Nephron (organoid): ENCODE measurements at regions not wholly inside any gene's neighbourhood (a gene's known extent, or its start where the extent isn't known, plus 50 kb on each side); places are given as distances from the start of the nearest gene placed in this dataset.

ENCODE experiments used
- H3K27ac Mint-ChIP-seq, 3 experiments: 2 replicates each; pipeline ENCODE4 v1.8.0; 2020; ENCODE audit warnings: mixed read lengths in 3 of 3, mild to moderate bottlenecking in 2 of 3, moderate library complexity in 1 of 3
- H3K27me3 Mint-ChIP-seq: 2 replicates; pipeline ENCODE4 v1.8.0; 2021; ENCODE audit warnings: low read depth, mild to moderate bottlenecking, moderate library complexity, mixed read lengths
- H3K36me3 Mint-ChIP-seq: 2 replicates; pipeline ENCODE4 v1.8.0; 2020; ENCODE audit warnings: low read depth, mixed read lengths
- H3K4me1 Mint-ChIP-seq: 2 replicates; pipeline ENCODE4 v1.8.0; 2020; ENCODE audit warnings: mixed read lengths
- H3K4me3 Mint-ChIP-seq, 3 experiments: 2 replicates each; pipeline ENCODE4 v1.8.0; 2020; ENCODE audit warnings: mild to moderate bottlenecking in 3 of 3, mixed read lengths in 3 of 3, moderate library complexity in 2 of 3
- H3K9me3 Mint-ChIP-seq: 2 replicates; pipeline ENCODE4 v1.8.0; 2020; ENCODE audit warnings: mixed read lengths
- TF ChIP-seq, protein P1 (sequence below), 3 experiments: fragments of 200-600 bp; sonication (generic); IDR thresholded peaks; one replicate each; pipeline ENCODE4 v1.5.0; 2021; ENCODE audit warnings: antibody characterized with exemption in 3 of 3; ENCODE audit not compliant: unreplicated experiment in 3 of 3

DNA sequence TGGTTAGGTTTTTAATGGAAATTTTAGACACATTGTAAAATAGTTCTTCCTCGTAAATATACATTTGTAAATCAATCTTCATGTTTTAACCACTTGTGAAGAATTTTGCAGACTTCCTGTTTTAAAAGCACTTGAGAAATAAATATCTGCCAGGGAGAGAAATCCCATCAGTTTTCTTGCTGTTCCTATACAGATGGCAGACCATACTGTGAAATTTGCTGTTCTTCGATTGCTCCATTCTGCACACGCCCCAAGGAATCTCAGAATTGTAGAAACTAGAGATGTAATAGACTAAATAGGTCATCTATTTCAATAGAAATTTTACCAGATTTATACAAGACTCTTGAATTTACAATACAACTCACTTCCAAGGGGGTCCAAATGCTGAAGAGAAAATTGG is 75.8 kb upstream of the PIK3C3 start:
- TF ChIP-seq, protein P1, sequence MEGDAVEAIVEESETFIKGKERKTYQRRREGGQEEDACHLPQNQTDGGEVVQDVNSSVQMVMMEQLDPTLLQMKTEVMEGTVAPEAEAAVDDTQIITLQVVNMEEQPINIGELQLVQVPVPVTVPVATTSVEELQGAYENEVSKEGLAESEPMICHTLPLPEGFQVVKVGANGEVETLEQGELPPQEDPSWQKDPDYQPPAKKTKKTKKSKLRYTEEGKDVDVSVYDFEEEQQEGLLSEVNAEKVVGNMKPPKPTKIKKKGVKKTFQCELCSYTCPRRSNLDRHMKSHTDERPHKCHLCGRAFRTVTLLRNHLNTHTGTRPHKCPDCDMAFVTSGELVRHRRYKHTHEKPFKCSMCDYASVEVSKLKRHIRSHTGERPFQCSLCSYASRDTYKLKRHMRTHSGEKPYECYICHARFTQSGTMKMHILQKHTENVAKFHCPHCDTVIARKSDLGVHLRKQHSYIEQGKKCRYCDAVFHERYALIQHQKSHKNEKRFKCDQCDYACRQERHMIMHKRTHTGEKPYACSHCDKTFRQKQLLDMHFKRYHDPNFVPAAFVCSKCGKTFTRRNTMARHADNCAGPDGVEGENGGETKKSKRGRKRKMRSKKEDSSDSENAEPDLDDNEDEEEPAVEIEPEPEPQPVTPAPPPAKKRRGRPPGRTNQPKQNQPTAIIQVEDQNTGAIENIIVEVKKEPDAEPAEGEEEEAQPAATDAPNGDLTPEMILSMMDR (IDR thresholded peaks at IDR 0.05; ENCODE audit: unreplicated experiment in 3 of 3): no peak
- H3K9me3 Mint-ChIP-seq: no peaks in the 10 kb centered on the region
- no peaks in the 10 kb centered on the region for H3K27me3 Mint-ChIP-seq
- H3K36me3 Mint-ChIP-seq: no peaks in the 10 kb centered on the region
- no peak overlapping the region for H3K27ac Mint-ChIP-seq
- H3K4me3 Mint-ChIP-seq: no peak overlapping the region
- H3K4me1 Mint-ChIP-seq: peaks cover 4% of the 10 kb centered on the region

DNA sequence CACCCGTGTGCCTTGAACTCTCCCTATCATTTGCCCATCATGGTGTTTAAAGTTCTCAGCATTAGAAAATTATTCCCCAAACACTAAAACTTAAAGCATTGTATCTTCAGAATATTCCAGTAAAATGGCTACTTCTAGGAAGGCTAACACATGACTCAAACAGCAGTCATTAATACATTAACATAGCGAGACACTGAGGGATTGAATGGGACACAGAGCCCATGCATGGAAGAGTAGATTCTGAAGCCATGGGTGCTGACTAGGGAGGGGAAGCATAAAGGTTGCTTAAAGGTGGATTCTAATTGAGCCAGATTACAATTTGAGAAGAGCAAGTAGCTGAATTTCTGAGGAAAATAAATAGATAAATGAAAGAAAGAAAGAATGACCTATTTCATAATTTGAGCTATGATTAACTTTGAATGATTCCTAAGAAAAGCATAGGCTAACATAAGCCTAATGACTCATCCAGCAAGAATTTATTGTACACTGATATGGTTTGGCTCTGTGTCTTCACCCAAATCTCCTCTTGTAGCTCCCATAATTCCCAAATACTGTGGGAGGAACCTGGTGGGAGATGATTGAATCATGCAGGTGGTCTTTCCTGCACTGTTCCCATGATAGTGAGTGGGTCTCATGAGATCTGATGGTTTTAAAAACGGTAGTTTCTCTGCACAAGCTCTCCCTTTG is 79.8 kb upstream of the PIK3C3 start:
- Mint-ChIP-seq H3K9me3 (no peaks in the 10 kb centered on the region), H3K36me3 (no peaks in the 10 kb centered on the region), H3K4me3 (no peak overlapping the region), H3K4me1 (peaks cover 4% of the 10 kb centered on the region), H3K27me3 (no peaks in the 10 kb centered on the region), H3K27ac (no peak overlapping the region)
- TF ChIP-seq, protein P1 (IDR thresholded peaks at IDR 0.05; ENCODE audit: unreplicated experiment in 3 of 3): no peak

DNA sequence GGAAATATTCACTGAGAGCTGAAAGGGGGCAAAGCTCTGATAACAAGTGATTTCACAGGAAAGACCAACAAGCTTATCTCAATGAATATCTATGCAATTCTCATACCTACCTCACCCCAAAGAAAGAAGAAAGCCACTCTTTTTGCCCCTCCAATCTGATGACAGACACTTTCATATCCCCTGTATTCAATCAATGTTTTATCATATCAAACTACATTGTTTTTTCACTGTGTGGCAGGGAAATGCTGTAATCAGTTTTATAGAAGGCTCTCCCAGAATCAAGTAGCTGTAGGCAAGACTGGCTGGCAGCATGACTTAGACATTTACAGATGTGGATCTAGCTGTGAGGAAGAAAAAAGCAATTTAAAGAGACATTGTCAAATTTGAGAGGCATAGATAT is 81.3 kb upstream of the PIK3C3 start:
- TF ChIP-seq, protein P1 (IDR thresholded peaks at IDR 0.05; ENCODE audit: unreplicated experiment in 3 of 3): no peak
- no peak overlapping the region for H3K27ac Mint-ChIP-seq
- no peaks in the 10 kb centered on the region for H3K27me3 Mint-ChIP-seq
- no peaks in the 10 kb centered on the region for H3K9me3 Mint-ChIP-seq
- no peaks in the 10 kb centered on the region for H3K36me3 Mint-ChIP-seq
- no peak overlapping the region for H3K4me3 Mint-ChIP-seq
- H3K4me1 Mint-ChIP-seq: peaks cover 4% of the 10 kb centered on the region

DNA sequence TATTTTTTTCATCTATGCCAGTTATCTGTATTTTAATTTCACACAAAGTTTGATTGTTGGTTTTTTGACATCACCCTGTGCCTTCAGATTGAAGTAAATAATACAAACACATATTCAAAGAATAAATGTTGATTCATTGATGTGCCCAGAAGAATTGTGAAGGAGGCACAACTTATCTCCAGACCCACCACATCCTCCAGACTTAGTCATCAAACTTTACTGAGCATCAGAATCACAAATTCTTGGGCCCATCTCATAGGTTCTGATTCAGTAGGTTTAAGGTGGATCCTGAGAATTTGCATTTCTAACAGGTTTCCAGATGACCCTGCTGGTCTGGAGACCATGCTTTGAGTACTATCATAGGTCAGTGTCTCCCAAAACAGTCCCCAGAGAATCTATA is 82.8 kb upstream of the PIK3C3 start:
- H3K4me1 Mint-ChIP-seq: peaks cover 4% of the 10 kb centered on the region
- no peaks in the 10 kb centered on the region for H3K27me3 Mint-ChIP-seq
- H3K27ac Mint-ChIP-seq: no peak overlapping the region
- no peaks in the 10 kb centered on the region for H3K36me3 Mint-ChIP-seq
- peaks cover 2% of the 10 kb centered on the region for H3K9me3 Mint-ChIP-seq
- TF ChIP-seq, protein P1 (IDR thresholded peaks at IDR 0.05; ENCODE audit: unreplicated experiment in 3 of 3): no peak
- H3K4me3 Mint-ChIP-seq: no peak overlapping the region

DNA sequence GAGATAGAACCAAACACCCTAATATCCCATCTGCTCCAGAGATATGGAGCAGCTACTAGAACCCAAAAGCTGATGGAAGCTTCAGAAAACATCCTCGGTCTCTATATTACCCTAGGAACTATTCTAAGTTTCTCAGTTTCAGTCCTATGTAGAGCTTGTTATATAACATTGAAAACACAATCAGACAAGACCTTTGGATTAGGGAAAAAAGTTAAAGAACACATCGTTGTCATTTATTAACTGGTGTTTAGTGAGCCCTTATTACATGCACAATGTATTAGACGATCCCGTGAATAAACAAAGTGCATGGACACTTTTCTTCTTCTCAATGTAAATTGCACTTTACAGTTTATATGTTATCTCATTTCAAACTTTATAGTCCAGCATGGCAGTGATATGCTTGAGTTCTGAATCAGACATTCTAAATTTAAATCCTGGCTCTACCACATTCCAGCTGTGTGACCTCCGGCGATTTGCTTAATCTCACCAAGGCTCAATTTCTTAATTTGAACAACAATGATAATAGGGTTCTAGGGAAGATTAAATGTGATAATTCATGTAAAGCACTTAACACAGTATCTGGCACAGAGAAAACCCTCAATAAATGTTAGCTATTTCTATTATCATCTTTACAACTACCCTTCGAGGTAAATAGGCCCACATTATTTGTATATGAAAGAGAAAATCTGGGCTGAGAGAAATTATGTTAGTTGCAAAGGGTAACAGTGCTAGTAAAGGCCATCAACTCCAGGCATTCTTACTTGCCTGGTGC is 83.6 kb upstream of the PIK3C3 start:
- Mint-ChIP-seq H3K36me3 (no peaks in the 10 kb centered on the region), H3K4me1 (peaks cover 4% of the 10 kb centered on the region), H3K4me3 (no peak overlapping the region), H3K27ac (no peak overlapping the region), H3K27me3 (no peaks in the 10 kb centered on the region), H3K9me3 (peaks cover 2% of the 10 kb centered on the region)
- TF ChIP-seq, protein P1 (IDR thresholded peaks at IDR 0.05; ENCODE audit: unreplicated experiment in 3 of 3): no peak
